Stimulated activated CD4-positive, alpha-beta T cell treated with anti-CD3 and anti-CD28 coated beads, Interleukin-12 subunit alpha, Interleukin-12 subunit beta, amount 100 ng/mL, for 24 hours (primary cell): ENCODE measurements at regions not wholly inside any gene's neighbourhood (a gene's known extent, or its start where the extent isn't known, plus 50 kb on each side); places are given as distances from the start of the nearest gene placed in this dataset.
"Not testable (repeated sequence)": the region's sequence is repeated elsewhere in the genome, so short reads cannot be mapped to it uniquely, and the experiment has no call there.

Experiments
- DNase-seq, 2 experiments: peaks; one replicate each; pipeline ENCODE4 v3.0.0-alpha.2; 2020; ENCODE audit warnings: low read depth in 2 of 2

DNA sequence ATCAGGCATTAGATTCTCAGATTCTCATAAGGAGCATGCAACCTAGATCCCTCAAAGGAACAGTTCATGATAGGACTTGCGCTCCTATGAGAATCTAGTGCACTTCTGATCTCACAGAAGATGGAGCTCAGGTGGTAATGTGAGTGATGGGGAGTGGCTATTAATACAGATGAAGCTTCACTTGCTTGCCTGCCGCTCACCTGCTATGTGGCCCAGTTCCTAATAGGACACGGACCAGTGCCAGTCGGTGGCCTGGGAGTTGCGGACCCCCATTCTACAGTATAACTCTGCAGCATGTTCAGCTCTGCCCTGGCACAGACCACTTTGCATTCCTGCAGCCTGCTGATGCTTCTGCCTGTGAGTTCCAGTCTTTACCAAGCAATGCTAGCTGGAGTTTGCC, 581.3 kb upstream of the KLF4 start:
- DNase-seq: no peak

- DNase-seq: no peak
Observed at GRCh38 chr9:108069991-108070390, 580.4 kb upstream of the KLF4 start.

- no peak for DNase-seq
Observed at GRCh38 chr9:108062680-108063079, 573.1 kb upstream of the KLF4 start.

GRCh38 chr9:108060175-108060574, 570.6 kb upstream of the KLF4 start:
- no peak for DNase-seq

DNA sequence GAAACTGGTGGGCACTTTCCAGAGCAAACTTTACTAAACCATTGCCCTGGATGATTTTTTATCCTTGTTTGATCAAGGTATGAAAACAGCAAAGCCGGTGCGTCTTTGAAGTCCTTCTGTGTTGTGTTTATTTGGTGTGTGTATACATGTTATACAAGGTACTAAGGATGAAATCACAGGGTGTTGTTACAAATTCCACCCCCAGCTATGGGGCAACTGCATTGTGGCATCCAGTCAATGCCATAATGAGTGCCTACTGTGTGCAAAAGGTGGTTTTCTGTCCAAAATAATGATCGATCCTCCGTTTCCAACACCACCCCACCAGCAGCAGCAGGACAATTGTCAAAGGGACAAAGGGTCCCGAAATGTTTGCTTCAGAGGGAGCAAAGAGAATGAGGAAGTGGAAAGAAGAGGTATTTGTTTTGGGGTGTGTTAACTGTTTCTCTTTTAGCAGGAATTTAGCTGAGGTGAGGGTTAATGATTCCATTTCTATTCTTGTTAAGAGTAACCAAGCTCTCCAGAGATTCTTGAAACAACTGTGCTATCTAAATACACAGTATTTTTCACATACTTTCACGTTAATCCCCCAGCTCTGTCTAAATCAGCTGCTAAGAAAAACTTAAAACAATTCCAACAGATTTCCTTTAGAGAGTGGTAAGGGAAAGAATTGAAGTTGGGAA, 568.7 kb upstream of the KLF4 start:
- no peak for DNase-seq

GRCh38 chr9:108057421-108058134, 568.0 kb upstream of the KLF4 start:
- DNase-seq: no peak

DNA sequence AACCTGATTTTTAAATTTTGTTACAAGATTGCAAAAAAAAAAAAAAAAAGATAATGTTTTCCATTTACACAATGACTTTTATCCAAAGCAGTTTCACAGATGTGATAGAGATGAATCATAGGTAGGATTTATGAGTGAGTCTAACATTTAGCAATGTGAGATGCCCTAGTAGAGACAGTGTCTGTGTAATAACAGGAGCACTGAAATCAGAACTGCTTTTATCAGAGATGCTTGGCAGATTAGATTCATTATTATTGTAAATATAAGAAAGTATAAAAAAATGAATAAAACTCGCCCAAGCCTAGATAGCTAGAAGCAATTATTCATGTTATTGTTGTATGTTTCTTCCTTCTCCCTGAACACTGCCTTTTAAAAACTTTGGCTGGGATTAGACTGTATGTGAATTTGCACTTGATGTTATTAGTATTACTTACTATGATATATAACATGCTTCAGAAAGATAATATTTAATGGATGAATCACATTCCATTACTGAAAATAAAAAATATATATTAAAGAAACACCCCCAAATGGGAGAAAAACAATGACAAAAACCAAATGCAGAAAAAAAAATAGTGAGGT, 567.3 kb upstream of the KLF4 start:
- no peak for DNase-seq

DNA sequence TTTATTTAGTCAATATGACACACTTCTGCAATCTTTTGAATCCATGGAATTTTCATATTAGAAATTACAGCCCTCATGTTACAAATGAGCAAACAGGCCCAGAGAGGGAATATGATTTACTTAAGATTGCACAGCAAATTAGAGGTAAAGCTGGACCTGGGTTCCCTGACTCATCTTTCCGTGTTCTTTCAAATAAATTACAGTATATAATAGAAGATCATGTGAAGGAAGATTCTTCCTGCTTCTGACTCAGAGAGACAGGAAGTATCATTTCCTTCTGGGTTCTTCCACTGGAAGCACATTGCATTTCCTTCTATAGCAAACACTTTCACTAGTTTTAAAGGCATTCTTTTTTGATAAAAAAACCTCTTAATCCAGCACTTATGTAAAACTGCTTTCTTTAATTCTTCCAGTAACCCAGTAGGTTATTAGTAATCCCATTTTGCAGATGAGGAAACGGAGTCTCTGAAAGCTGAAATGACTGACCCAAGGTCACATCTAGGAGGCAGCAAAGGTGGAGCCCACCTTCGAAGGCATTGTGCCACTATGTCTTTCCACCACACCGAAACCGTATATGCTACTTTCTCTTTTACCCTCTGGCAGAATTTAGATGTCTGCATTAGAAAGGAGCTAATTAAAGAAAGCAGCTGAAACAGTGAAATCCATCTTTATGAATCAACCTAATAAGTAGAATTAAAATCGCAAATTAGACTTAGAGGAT, 566.7 kb upstream of the KLF4 start:
- DNase-seq: no peak

DNA sequence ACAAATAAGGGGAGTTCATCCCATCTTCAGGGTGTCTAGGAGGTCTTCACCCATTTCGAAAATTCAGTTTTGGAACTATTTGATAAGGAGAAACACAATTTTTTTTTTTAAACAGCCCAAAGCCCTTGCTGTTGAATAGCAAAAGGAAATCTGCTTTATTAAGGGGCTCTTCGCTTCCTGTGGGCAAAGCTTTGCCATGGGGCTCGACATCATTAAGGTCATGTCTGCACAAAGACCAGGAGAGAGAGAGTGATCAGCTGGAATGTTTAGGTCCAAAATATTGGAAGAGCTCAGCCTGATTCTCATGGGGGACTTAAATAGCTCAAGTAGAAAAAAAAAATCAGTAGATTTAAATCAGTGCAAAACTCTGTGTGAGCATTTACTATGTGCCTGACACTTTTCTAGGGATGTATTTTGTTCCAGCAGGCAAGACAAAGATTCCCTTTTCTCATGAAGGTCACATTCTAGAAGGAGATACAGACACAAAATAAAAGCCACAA, 564.6 kb upstream of the KLF4 start:
- no peak for DNase-seq

- no peak for DNase-seq
Observed at GRCh38 chr9:108053555-108054061, 564.0 kb upstream of the KLF4 start.

- DNase-seq: no peak
Observed at GRCh38 chr9:108052431-108053080, 563.0 kb upstream of the KLF4 start.

DNA sequence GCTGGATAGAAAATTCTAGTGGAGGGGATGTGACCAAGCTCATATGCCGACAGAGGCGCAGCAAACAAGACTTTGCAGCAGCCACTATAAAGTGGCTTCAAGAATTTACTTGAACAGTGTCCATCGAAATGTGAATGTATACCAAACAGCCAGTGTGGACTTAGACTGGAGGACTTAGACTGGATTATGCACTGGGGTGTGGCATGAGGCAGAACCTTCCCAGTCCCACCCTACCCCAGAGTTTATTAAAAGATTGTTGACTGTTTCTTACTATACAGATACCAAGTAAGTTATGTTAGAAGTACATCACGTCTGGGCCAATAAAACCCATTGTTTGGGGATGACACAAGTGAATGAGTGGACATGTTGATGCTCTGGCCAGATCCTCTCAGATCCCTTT, 561.3 kb upstream of the KLF4 start:
- DNase-seq: no peak

GRCh38 chr9:108049671-108050494, 560.3 kb upstream of the KLF4 start:
- DNase-seq: no peak

GRCh38 chr9:108049026-108049607, 559.5 kb upstream of the KLF4 start:
- DNase-seq: no peak

GRCh38 chr9:108048406-108049025, 558.9 kb upstream of the KLF4 start:
- DNase-seq: no peak

- not testable (repeated sequence) for DNase-seq
Observed at GRCh38 chr9:108047777-108048176, 558.2 kb upstream of the KLF4 start.

DNA sequence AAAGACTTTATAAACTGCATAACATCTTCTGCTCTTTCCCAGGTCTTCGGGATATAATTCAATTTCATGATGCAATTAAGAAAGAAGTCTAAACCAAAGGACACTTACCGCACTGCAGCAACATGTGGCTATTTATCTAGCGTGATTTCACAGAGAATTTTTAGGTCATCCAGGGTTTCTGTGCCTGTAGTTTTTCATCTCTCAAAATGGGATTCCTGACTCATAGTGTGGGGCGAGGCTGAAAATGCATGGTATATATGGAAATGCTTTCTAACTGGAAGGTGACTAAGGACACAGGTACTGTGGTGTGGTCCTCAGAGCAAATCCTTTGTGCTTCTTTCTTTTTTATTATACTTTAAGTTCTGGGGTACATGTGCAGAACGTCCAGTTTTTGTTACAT, 557.7 kb upstream of the KLF4 start:
- no peak for DNase-seq

DNA sequence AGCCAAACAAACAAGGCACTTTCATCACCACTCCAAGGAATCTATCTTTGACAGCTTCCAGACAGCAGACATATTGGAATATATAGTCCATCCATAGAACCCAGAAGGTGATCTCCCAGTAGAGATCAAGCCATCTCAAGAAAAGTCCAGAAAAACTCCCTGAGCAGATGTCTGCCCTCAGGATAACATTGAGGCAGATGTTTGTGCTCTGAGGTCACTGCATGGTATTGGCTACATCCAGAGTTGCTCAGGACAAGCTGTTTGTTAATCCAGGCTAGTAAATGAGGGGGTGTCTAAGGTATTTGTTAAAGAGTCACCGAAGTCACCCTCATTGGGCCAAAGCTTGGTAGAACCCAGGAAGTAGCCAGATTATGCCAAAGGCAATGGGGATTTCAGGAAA, 556.3 kb upstream of the KLF4 start:
- DNase-seq: no peak

GRCh38 chr9:108043585-108043984, 554.0 kb upstream of the KLF4 start:
- no peak for DNase-seq

DNA sequence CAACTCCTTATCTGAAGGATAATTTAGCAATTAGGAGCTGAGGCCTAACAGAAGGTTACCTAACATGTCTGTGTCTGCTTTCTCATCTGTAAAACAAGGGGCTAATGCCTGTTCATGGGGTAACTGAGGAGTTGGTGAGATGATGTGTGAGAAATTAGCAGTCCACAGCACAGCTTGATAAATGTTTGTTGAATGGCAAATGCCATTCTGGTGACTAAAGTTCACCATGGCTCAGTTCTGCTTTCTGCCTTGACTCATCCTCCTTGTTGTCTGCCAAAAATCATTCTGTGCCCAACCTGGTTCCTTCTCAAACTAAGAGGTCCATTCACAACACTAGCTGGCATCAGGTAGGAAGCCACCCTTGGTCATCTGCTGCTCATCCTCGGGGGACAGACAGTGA, 552.0 kb upstream of the KLF4 start:
- DNase-seq: no peak
